ENCODE measurements at regions not wholly inside any gene's neighbourhood (a gene's known extent, or its start where the extent isn't known, plus 50 kb on each side); places are given as distances from the start of the nearest gene placed in this dataset.
A peak's percentile ranks its signal among the peaks of the same experiment; 100 is the strongest.

DNA sequence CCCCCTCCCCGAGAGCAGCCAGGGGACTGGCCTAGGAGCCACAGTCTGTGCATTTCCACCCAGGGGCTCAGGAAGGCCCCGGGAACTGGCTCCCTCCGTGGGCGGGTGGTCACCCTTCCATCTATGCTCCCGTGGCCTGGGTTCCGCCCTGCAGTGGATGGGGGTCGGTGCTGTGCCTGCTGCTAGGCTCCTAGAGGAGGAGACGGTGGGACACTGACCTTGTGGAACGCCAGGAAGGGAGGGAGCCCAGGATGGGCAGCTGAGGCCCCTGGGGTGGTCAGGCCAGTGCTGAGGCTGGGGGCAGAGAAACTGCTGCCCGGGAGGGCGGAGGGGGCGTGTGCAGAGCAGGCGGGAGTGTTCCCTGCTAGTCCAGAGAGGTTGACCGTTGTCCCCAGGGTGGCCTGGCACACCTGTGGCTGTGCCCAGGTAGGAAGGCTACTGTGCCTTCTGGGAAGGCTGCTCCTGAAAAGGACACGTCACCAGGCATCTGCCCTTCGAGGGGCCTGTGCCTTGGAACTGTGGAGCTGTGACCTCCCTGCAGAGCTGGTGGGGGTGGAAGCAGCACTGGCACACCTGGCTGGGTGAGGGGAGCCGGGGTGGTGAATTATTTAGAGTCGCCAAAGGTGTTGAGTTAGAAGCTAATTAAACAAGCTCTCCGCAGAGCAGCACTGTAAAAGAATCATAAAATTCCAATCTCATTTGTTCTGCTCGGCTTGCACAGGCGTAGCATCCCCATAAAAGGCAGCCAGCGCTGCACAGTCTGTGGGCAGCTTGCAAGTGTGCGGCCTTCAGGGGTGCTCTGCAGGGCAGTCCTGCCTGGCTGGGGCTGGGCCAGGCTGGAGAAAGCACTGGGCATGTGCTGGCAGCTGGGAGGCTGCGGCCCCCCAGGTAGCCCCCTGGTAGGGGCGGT is 145.1 kb downstream of the KIF26A start:
- Histone ChIP-seq H3K27ac (no peak overlapping the region), H3K9me3 (no peaks in the 10 kb centered on the region), H3K4me1 (no peaks in the 10 kb centered on the region), H3K36me3 (no peaks in the 10 kb centered on the region), H3K27me3 (peaks cover under 1% of the 10 kb centered on the region), H3K4me3 (no peak overlapping the region)
- ATAC-seq: no peak
- intact Hi-C loops (cut with DNase I): no loop called here
- TF ChIP-seq, protein P1, sequence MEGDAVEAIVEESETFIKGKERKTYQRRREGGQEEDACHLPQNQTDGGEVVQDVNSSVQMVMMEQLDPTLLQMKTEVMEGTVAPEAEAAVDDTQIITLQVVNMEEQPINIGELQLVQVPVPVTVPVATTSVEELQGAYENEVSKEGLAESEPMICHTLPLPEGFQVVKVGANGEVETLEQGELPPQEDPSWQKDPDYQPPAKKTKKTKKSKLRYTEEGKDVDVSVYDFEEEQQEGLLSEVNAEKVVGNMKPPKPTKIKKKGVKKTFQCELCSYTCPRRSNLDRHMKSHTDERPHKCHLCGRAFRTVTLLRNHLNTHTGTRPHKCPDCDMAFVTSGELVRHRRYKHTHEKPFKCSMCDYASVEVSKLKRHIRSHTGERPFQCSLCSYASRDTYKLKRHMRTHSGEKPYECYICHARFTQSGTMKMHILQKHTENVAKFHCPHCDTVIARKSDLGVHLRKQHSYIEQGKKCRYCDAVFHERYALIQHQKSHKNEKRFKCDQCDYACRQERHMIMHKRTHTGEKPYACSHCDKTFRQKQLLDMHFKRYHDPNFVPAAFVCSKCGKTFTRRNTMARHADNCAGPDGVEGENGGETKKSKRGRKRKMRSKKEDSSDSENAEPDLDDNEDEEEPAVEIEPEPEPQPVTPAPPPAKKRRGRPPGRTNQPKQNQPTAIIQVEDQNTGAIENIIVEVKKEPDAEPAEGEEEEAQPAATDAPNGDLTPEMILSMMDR (IDR thresholded peaks at IDR 0.05): no peak
- DNase-seq: peak; percentile 42

DNA sequence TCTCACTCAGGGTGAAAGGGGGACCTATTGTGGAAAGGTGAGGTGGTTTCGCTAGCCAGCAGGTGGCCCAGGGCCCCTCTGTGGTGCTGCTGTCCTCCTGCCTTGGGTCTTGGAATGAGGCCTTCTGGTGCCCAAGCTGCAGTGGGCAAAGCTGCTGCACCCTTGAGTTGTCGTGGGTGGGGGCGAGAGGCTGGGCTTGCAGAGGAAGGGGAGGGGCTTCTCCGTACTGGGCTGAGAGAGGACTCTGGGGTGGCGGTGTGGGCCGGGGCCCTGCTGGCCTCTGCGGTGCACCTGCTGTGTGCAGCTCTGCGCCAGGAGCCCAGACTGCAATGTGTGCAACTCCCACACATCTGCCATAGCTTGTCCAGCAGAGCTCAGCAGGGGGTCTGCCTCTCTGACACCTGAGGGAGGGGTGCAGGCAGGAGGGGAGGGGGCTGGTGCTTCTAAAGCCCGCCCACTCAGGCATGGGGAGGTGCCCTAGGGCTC is 145.8 kb downstream of the KIF26A start:
- H3K4me1 ChIP-seq: no peaks in the 10 kb centered on the region
- H3K27ac ChIP-seq: no peak overlapping the region
- DNase-seq (peak; percentile 21), ATAC-seq (no peak)
- intact Hi-C loops (cut with DNase I): no loop called here
- TF ChIP-seq, protein P1 (IDR thresholded peaks at IDR 0.05): no peak
- H3K36me3 ChIP-seq: no peaks in the 10 kb centered on the region
- no peaks in the 10 kb centered on the region for H3K9me3 ChIP-seq
- no peaks in the 10 kb centered on the region for H3K27me3 ChIP-seq
- H3K4me3 ChIP-seq: no peak overlapping the region

DNA sequence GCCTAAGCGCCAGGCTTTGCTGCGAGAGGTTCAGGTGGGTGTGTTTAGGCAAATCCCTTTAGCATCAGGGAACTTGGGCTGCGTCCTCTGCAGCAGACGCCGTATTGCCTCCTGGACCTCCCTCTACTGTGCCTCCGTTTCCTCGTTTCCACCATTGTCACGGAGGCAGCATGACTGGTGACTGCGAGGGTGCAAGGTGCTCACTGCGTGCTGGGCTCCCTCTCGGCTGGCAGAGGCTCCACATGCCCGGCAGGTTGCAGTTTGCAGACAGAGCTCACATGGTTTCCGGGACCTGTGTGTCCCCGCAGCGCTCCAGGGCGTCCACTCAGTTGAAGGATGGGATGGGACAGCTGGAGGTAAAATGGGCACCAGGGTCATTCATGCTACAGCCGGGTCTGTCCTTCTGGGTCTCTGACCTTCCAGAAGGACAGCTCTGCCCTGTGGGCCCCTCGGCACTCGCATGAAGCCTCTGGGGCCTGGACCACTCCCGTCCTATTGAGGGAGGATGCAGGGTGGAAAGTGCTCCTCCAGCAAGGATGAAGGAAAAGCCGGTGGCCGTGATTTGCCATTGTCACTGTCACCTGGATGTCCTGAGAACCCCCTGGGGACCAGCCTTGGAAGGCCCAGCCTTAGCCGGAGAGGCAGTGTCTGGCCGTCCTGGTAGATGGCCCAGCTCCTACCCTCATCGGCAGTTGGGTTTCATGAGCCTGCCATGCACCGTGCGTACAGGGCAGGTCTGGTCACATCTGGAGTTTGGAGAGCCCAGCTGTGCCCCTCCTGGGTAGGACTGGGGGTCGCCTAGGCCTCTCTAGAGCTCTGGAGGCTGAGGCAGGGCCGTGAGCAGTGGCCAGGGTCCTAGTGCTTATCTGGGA is 146.5 kb downstream of the KIF26A start:
- intact Hi-C loops (cut with DNase I): no loop called here
- Histone ChIP-seq H3K27me3 (no peaks in the 10 kb centered on the region), H3K4me1 (no peaks in the 10 kb centered on the region), H3K4me3 (no peak overlapping the region), H3K36me3 (no peaks in the 10 kb centered on the region), H3K27ac (no peak overlapping the region), H3K9me3 (no peaks in the 10 kb centered on the region)
- DNase-seq: peak; percentile 46
- TF ChIP-seq, protein P1 (IDR thresholded peaks at IDR 0.05): no peak
- no peak for ATAC-seq

DNA sequence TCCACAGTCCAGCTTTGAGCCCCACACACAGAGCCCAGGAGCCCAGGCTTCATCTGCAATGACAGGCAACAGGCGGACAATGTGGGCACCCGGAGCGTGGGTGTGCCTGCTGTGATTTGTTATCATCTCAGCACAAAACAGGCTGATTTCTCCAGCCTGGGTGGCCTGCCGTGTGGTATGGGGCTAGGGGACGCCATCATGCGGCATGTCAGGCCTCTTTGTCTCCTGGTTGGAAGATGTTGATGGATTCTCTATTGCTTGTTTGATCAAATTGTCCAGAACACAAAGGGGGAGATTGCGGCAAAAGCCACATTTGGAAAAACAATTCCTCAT is 147.1 kb downstream of the KIF26A start:
- Histone ChIP-seq H3K4me1 (no peaks in the 10 kb centered on the region), H3K27me3 (no peaks in the 10 kb centered on the region), H3K4me3 (no peak overlapping the region), H3K9me3 (no peaks in the 10 kb centered on the region), H3K36me3 (no peaks in the 10 kb centered on the region), H3K27ac (no peak overlapping the region)
- TF ChIP-seq, protein P1 (IDR thresholded peaks at IDR 0.05): no peak
- intact Hi-C loops (cut with DNase I): no loop called here
- no peak for ATAC-seq
- peak; percentile 36 for DNase-seq

DNA sequence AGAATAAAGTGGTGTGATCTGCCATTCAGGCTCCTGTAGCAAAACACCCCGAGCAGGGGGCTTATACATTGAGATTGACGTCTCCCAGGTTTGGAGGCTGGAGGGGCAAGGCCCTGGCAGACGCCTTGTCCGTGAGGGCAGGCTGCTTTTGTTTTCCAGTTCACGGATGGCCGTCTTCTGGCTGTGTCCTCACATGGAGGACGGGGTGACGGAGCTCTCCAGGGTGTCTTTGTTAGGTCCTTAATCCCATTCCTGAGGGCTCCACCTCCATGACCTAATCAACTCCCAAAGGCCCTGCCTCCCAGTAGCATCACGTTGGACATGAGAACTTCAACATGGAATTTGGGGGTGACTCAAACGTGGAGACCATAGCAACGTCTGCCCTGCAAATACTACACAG is 147.7 kb downstream of the KIF26A start:
- Histone ChIP-seq H3K27me3 (no peaks in the 10 kb centered on the region), H3K27ac (no peak overlapping the region), H3K9me3 (no peaks in the 10 kb centered on the region), H3K4me3 (no peak overlapping the region), H3K4me1 (no peaks in the 10 kb centered on the region), H3K36me3 (no peaks in the 10 kb centered on the region)
- intact Hi-C loops (cut with DNase I): no loop called here
- DNase-seq (peak; percentile 52), ATAC-seq (no peak)
- TF ChIP-seq, protein P1 (IDR thresholded peaks at IDR 0.05): no peak
